ENCODE measurements at regions not wholly inside any gene's neighbourhood (a gene's known extent, or its start where the extent isn't known, plus 50 kb on each side); places are given as distances from the start of the nearest gene placed in this dataset.

GRCh38 chr6:102517506-102517905, 1124.0 kb downstream of the GRIK2 start:
- dilution Hi-C loops (cut with MboI; ENCODE audit: extremely low pct_ligation_motif_present, low sequenced_read_pairs) (no loop called here), intact Hi-C loops (cut with micrococcal nuclease) (no loop called here)
- no peaks in the 10 kb centered on the region for H3K79me2 ChIP-seq (ENCODE audit: control insufficient read depth, insufficient read depth, low read length)
- no peak overlapping the region for H3K4me2 ChIP-seq (ENCODE audit: insufficient read depth, low read length)
- no peak overlapping the region for H3K27ac ChIP-seq (ENCODE audit: insufficient read depth, low read depth, low read length)
- no peaks in the 10 kb centered on the region for H3K36me3 ChIP-seq (ENCODE audit: control insufficient read depth in 2 of 2, extremely low read depth in 1 of 2, insufficient read depth in 2 of 2, low read length in 2 of 2)
- no peak overlapping the region for H2AFZ ChIP-seq (ENCODE audit: low read depth, low read length)
- no peaks in the 10 kb centered on the region for H3K27me3 ChIP-seq (ENCODE audit: control insufficient read depth in 2 of 2, insufficient read depth in 2 of 2, low read length in 2 of 2)
- DNase-seq (ENCODE audit: low read depth, low spot score) (no peak), FAIRE-seq (no peak)
- no peaks in the 10 kb centered on the region for H3K9me1 ChIP-seq (replicated peaks; ENCODE audit: control insufficient read depth, extremely low read depth, insufficient read depth, low read length)
- H4K20me1 ChIP-seq (replicated peaks; ENCODE audit: control insufficient read depth, extremely low read depth, insufficient read depth, low read length) = no peaks in the 10 kb centered on the region
- H3K4me1 ChIP-seq (ENCODE audit: control insufficient read depth, extremely low read depth, insufficient read depth, low read length) = no peaks in the 10 kb centered on the region
- no TSS peak for BruUV-seq (replicated peaks)
- H3K4me3 ChIP-seq (replicated peaks in 1 of 3; ENCODE audit: insufficient read depth in 1 of 3, low read depth in 1 of 3, low read length in 3 of 3) = no peak overlapping the region
- CTCF ChIA-PET = no interaction called here
- no peaks in the 10 kb centered on the region for H3K9me3 ChIP-seq (replicated peaks; ENCODE audit: control insufficient read depth, insufficient read depth, low read length)
- no peak for TF ChIP-seq JUN (IDR thresholded peaks at IDR 0.05; ENCODE audit: borderline replicate concordance, insufficient read depth, insufficient read length, low read depth)
- TF ChIP-seq, protein P1, sequence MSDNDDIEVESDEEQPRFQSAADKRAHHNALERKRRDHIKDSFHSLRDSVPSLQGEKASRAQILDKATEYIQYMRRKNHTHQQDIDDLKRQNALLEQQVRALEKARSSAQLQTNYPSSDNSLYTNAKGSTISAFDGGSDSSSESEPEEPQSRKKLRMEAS (IDR thresholded peaks at IDR 0.05; ENCODE audit: insufficient read depth, insufficient read length) = no peak
- no peak for TF ChIP-seq FOS (IDR thresholded peaks at IDR 0.05; ENCODE audit: borderline replicate concordance, insufficient read depth, low read length)
- no peak for TF ChIP-seq GATA2 (IDR thresholded peaks at IDR 0.05; ENCODE audit: insufficient read depth, insufficient read length, low read depth, low read length)
- TF ChIP-seq POLR2AphosphoS5 (IDR thresholded peaks at IDR 0.05; ENCODE audit: insufficient read depth, low read depth, low read length) = no peak
- TF ChIP-seq POLR2A (IDR thresholded peaks at IDR 0.05; ENCODE audit: low read depth, low read length) = no peak
- TF ChIP-seq MYC (IDR thresholded peaks at IDR 0.05; ENCODE audit: low read depth, low read length) = no peak
- TF ChIP-seq, protein P2, sequence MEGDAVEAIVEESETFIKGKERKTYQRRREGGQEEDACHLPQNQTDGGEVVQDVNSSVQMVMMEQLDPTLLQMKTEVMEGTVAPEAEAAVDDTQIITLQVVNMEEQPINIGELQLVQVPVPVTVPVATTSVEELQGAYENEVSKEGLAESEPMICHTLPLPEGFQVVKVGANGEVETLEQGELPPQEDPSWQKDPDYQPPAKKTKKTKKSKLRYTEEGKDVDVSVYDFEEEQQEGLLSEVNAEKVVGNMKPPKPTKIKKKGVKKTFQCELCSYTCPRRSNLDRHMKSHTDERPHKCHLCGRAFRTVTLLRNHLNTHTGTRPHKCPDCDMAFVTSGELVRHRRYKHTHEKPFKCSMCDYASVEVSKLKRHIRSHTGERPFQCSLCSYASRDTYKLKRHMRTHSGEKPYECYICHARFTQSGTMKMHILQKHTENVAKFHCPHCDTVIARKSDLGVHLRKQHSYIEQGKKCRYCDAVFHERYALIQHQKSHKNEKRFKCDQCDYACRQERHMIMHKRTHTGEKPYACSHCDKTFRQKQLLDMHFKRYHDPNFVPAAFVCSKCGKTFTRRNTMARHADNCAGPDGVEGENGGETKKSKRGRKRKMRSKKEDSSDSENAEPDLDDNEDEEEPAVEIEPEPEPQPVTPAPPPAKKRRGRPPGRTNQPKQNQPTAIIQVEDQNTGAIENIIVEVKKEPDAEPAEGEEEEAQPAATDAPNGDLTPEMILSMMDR (IDR thresholded peaks at IDR 0.05; ENCODE audit: extremely low read depth in 1 of 2, insufficient read depth in 1 of 2, low read depth in 1 of 2, low read length in 2 of 2) = no peak
- H3K9ac ChIP-seq (replicated peaks; ENCODE audit: extremely low read depth, insufficient read depth, low read length) = no peak overlapping the region
- POLR2A ChIA-PET = no interaction called here

All from endothelial cell of umbilical vein (primary cell).